GM13976 (cell line): ENCODE measurements at regions not wholly inside any gene's neighbourhood (a gene's known extent, or its start where the extent isn't known, plus 50 kb on each side); places are given as distances from the start of the nearest gene placed in this dataset.

Experiments used
- DNase-seq: peaks from one replicate; pipeline ENCODE4 v3.0.0; 2012; ENCODE audit warnings: low spot score
- CTCF ChIP-seq: IDR thresholded peaks from 2 replicates; pipeline ENCODE4 v1.5.1; 2012; ENCODE audit warnings: borderline replicate concordance, mild to moderate bottlenecking; ENCODE audit not compliant: insufficient read depth; ENCODE audit errors: extremely low read depth, missing control alignments, control extremely low read depth
- in situ Hi-C: fragments of 300-500 bp; cut with MboI; formaldehyde crosslinking; loops from one replicate; pipeline ENCODE4 v1.12.0; 2022; ENCODE audit warnings: low sequenced_read_pairs, mixed read lengths, inconsistent platforms; ENCODE audit not compliant: unreplicated experiment

DNA sequence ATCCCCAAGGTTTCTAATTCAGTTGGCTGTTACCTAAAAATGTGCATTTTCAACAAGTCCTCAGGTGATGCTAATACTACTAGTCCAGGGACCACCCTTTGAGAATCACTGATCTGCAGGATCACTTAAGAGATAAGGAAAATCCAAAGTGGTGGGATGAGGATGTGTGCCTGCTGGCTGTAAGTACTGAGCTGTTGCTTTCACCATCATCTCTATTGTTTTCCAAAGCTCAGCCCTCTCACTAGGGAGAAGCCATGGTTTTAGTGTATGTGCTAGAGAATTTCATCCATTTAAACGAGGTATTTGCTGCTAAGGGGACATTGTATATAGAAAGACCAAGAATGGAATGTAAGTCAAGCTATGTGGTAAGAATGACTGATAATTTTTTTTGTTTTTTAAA is 202.3 kb downstream of the KIF21A start:
- no peak for DNase-seq
- in situ Hi-C loops: no loop called here
- TF ChIP-seq CTCF: no peak

GRCh38 chr12:39239490-39240486 is 203.1 kb downstream of the KIF21A start:
- in situ Hi-C loops: no loop called here
- TF ChIP-seq CTCF: no peak
- DNase-seq: no peak

GRCh38 chr12:39237004-39237403 is 205.9 kb downstream of the KIF21A start:
- no peak for DNase-seq
- in situ Hi-C loops: no loop called here
- TF ChIP-seq CTCF: no peak

DNA sequence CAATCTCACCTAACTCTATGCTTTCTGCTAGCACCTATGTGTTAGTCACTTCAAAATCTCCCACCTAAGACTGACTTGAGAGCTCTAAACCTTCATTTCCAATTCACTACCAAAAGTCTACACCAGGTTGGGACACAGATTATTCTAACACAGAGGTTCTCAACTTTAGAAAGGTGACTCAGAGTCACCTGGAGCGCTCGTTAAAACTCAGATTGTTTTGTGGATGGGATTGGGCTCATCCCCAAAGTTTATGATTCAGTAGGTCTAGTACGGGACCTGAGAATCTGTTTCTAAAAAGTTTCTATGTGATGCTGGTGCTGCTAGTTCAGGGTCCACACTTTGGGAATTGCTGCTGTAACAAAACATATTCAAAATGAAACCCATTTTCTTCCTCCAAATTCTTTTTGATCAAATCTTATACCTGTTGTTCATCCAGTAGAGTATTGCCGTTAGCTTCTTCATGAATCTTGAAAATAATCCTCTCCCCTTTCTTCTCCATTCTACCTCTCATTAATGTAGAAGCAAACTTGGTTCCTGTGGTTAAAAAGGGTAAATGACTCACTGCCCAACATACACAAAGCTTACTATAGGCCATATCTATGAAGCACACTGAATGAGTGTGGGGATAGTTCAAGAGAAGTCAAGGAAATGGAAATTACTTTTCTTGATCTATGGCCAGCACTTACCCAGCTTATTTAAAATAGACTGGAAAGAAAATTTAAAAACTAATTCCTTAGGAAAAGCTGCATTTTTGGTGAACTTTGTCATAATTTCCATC is 206.7 kb downstream of the KIF21A start:
- in situ Hi-C loops: no loop called here
- DNase-seq: no peak
- TF ChIP-seq CTCF: no peak

- in situ Hi-C loops: no loop called here
- DNase-seq: no peak
- TF ChIP-seq CTCF: no peak
These were observed 212.8 kb downstream of the KIF21A start for GRCh38 chr12:39230086-39230485.

DNA sequence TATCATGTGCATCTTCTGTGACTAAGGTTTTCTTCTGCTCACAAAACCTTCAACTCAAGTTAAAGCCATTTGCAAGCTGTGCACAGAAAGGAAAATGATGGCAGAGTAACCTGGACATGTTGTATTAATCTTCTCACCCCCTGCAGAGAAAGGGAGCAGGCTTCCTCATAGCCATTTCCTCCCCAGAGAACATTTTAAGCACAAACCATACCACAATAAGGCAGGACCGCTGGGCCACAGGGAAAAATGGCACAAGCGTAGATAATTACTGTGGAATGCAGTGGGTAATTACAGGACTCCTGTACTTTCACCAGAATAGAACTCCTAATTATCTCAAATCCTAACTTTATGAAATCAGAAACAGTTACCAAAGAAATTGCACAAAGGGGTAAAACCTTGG is 215.7 kb downstream of the KIF21A start:
- no peak for TF ChIP-seq CTCF
- DNase-seq: no peak
- in situ Hi-C loops: no loop called here
